PC-9 (cell line): ENCODE measurements at regions not wholly inside any gene's neighbourhood (a gene's known extent, or its start where the extent isn't known, plus 50 kb on each side); places are given as distances from the start of the nearest gene placed in this dataset.

ENCODE experiments used
- BruUV-seq: library from RNA; stranded (reverse); fragments of 400-500 nt; replicated peaks from 2 replicates; lab custom pipeline; 2021; lab: Mats Ljungman, UMichigan
- CTCF ChIA-PET: fragments of 300-600 bp; sonication (Branson Sonifier 250); formaldehyde crosslinking; loops from one replicate; lab custom pipeline; 2022; ENCODE audit warnings: antibody characterized with exemption; lab: Charles Lee
- POLR2A ChIA-PET: fragments of 300-600 bp; sonication (Branson Sonifier 250); formaldehyde crosslinking; loops from one replicate; lab custom pipeline; 2022; ENCODE audit warnings: antibody characterized with exemption; ENCODE audit not compliant: unreplicated experiment; lab: Charles Lee
- DNase-seq, 2 experiments: peaks; one replicate each; pipeline versions ENCODE4 v3.0.0 to v3.0.0-alpha.2; 2015 to 2022; ENCODE audit warnings: mixed read lengths in 1 of 2
- H2AFZ ChIP-seq: fragments of 200-600 bp; sonication (generic); 2 replicates; pipeline ENCODE4 v1.8.1; 2017; ENCODE audit warnings: antibody characterized with exemption
- H3F3A ChIP-seq: fragments of 200-600 bp; sonication (generic); 2 replicates; pipeline ENCODE4 v1.8.1; 2017; ENCODE audit warnings: antibody characterized with exemption, mild to moderate bottlenecking, low read depth; ENCODE audit not compliant: insufficient read depth
- H3K27ac ChIP-seq: fragments of 200-600 bp; sonication (generic); 2 replicates; pipeline ENCODE4 v1.6.1; 2016; ENCODE audit warnings: mixed run types
- H3K27me3 ChIP-seq: fragments of 200-600 bp; sonication (generic); 2 replicates; pipeline ENCODE4 v1.6.1; 2016; ENCODE audit warnings: low read depth, mixed run types; ENCODE audit not compliant: insufficient read depth
- H3K36me3 ChIP-seq: fragments of 200-600 bp; sonication (generic); 2 replicates; pipeline ENCODE4 v1.6.1; 2016; ENCODE audit warnings: low read depth, mixed run types
- H3K4me1 ChIP-seq: fragments of 200-600 bp; sonication (generic); replicated peaks from 2 replicates; pipeline ENCODE4 v1.6.1; 2016; ENCODE audit warnings: mixed run types; ENCODE audit not compliant: insufficient read depth
- H3K4me2 ChIP-seq: fragments of 200-600 bp; sonication (generic); 2 replicates; pipeline ENCODE4 v1.6.1; 2017; ENCODE audit warnings: mixed run types
- H3K4me3 ChIP-seq: fragments of 200-600 bp; sonication (generic); 2 replicates; pipeline ENCODE4 v1.6.1; 2016; ENCODE audit warnings: mixed run types
- H3K79me2 ChIP-seq: fragments of 200-600 bp; sonication (generic); 2 replicates; pipeline ENCODE4 v1.6.1; 2017; ENCODE audit warnings: low read depth, mixed run types
- H3K9me2 ChIP-seq: fragments of 200-600 bp; sonication (generic); 2 replicates; pipeline ENCODE4 v1.8.1; 2017; ENCODE audit warnings: mild to moderate bottlenecking; ENCODE audit not compliant: insufficient read depth
- H3K9me3 ChIP-seq: fragments of 200-600 bp; sonication (generic); 2 replicates; pipeline ENCODE4 v1.8.1; 2016; ENCODE audit warnings: low read depth; ENCODE audit not compliant: insufficient read depth
- H4K20me1 ChIP-seq: fragments of 200-600 bp; sonication (generic); 2 replicates; pipeline ENCODE4 v1.8.1; 2017; ENCODE audit not compliant: insufficient read depth
- CTCF ChIP-seq: fragments of 200-600 bp; sonication (generic); conservative IDR thresholded peaks from 2 replicates; pipeline ENCODE4 v1.6.1; 2017; ENCODE audit warnings: mixed run types, antibody characterized with exemption, mild to moderate bottlenecking, moderate library complexity
- EZH2 ChIP-seq: fragments of 200-600 bp; sonication (generic); IDR thresholded peaks from 2 replicates; pipeline ENCODE4 v1.8.0; 2017; ENCODE audit warnings: antibody characterized with exemption, low read depth
- intact Hi-C: fragments of 100-400 bp; cut with micrococcal nuclease; formaldehyde crosslinking; loops from one replicate; pipeline ENCODE4 v1.10.0; 2022; ENCODE audit not compliant: unreplicated experiment

- Histone ChIP-seq H2AFZ (no peak overlapping the region), H3K4me1 (no peaks in the 10 kb centered on the region), H3F3A (0 out of 2 replicates have a peak, but pooled peaks cover 5% of the 10 kb centered on the region), H3K36me3 (no peaks in the 10 kb centered on the region), H3K27me3 (no peaks in the 10 kb centered on the region), H4K20me1 (no peaks in the 10 kb centered on the region), H3K9me3 (no peaks in the 10 kb centered on the region), H3K79me2 (no peaks in the 10 kb centered on the region), H3K4me3 (no peak overlapping the region), H3K4me2 (no peak overlapping the region), H3K27ac (no peak overlapping the region), H3K9me2 (no peaks in the 10 kb centered on the region)
- CTCF ChIA-PET = no interaction called here
- POLR2A ChIA-PET = no interaction called here
- no peak for DNase-seq
- TF ChIP-seq CTCF (no peak), EZH2 (no peak)
- no TSS peak for BruUV-seq
- intact Hi-C loops = no loop called here
Measured at GRCh38 chr7:155969192-155969929, 157.1 kb upstream of the SHH start.

GRCh38 chr7:155965010-155965409 is 152.7 kb upstream of the SHH start:
- Histone ChIP-seq H3K79me2 (no peaks in the 10 kb centered on the region), H2AFZ (no peak overlapping the region), H3K9me3 (no peaks in the 10 kb centered on the region), H3K27me3 (no peaks in the 10 kb centered on the region), H3F3A (peaks cover 16% of the 10 kb centered on the region; the same call in 1 of the 2 replicates), H3K4me2 (no peak overlapping the region), H3K4me3 (no peak overlapping the region), H3K36me3 (no peaks in the 10 kb centered on the region), H3K9me2 (no peaks in the 10 kb centered on the region), H3K4me1 (peaks cover 31% of the 10 kb centered on the region), H4K20me1 (no peaks in the 10 kb centered on the region), H3K27ac (no peak overlapping the region)
- CTCF ChIA-PET = no interaction called here
- intact Hi-C loops = no loop called here
- POLR2A ChIA-PET = no interaction called here
- TF ChIP-seq EZH2 (no peak), CTCF (no peak)
- BruUV-seq = no TSS peak
- peak in 1 of 2 experiments; percentile 56 for DNase-seq

- intact Hi-C loops = no loop called here
- H3K36me3 ChIP-seq = no peaks in the 10 kb centered on the region
- POLR2A ChIA-PET = no interaction called here
Measured at GRCh38 chr7:155964543-155964942, 152.3 kb upstream of the SHH start.

More at GRCh38 chr7:155964543-155964942, 152.3 kb upstream of the SHH start:
- no peaks in the 10 kb centered on the region for H3K9me2 ChIP-seq
- H3K27me3 ChIP-seq = no peaks in the 10 kb centered on the region
- no peak overlapping the region for H3K4me2 ChIP-seq
- peaks cover 35% of the 10 kb centered on the region for H3K4me1 ChIP-seq
- no peak overlapping the region for H3K4me3 ChIP-seq
- H3F3A ChIP-seq = peaks cover 21% of the 10 kb centered on the region; the same call in 1 of the 2 replicates
- no peaks in the 10 kb centered on the region for H4K20me1 ChIP-seq
- H3K9me3 ChIP-seq = no peaks in the 10 kb centered on the region
- BruUV-seq = no TSS peak
- H3K79me2 ChIP-seq = no peaks in the 10 kb centered on the region
- no peak overlapping the region for H2AFZ ChIP-seq
- TF ChIP-seq CTCF = no peak
- no peak for TF ChIP-seq EZH2
- H3K27ac ChIP-seq = no peak overlapping the region
- CTCF ChIA-PET = no interaction called here
- no peak for DNase-seq
